HL-60 (cell line): ENCODE measurements at regions not wholly inside any gene's neighbourhood (a gene's known extent, or its start where the extent isn't known, plus 50 kb on each side); places are given as distances from the start of the nearest gene placed in this dataset.

ENCODE experiments used
- DNase-seq, 2 experiments: peaks; one replicate each; pipeline ENCODE4 v3.0.0-alpha.2; 2010 to 2020; ENCODE audit warnings: low read depth in 1 of 2, low spot score in 1 of 2
- H3K27ac ChIP-seq: fragments of 250-450 bp; sonication (Bioruptor Pico); replicated peaks from 2 replicates; pipeline ENCODE4 v1.5.1; 2020; ENCODE audit warnings: mild to moderate bottlenecking, moderate library complexity
- H3K27me3 ChIP-seq: fragments of 250-450 bp; sonication (Bioruptor Pico); 2 replicates; pipeline ENCODE4 v1.5.1; 2021; ENCODE audit warnings: mild to moderate bottlenecking, moderate library complexity; ENCODE audit not compliant: insufficient read depth, poor library complexity, severe bottlenecking
- H3K4me3 ChIP-seq: replicated peaks from 2 replicates; pipeline ENCODE4 v1.5.1; 2011; ENCODE audit warnings: mild to moderate bottlenecking, control low read depth, low read length; ENCODE audit not compliant: insufficient read depth
- GABPA ChIP-seq: IDR thresholded peaks from 2 replicates; pipeline ENCODE4 v1.6.1; 2012; ENCODE audit warnings: low read depth
- POLR2AphosphoS5 ChIP-seq: IDR thresholded peaks from 2 replicates; pipeline ENCODE4 v1.6.1; 2012; ENCODE audit warnings: low read depth
- SPI1 ChIP-seq: IDR thresholded peaks from 2 replicates; pipeline ENCODE4 v1.6.1; 2012; ENCODE audit warnings: low read depth, mild to moderate bottlenecking, borderline replicate concordance
- TF ChIP-seq, protein P1 (sequence below): IDR thresholded peaks from one replicate; pipeline ENCODE4 v1.5.1; 2011; ENCODE audit warnings: low read length, control low read depth, inconsistent platforms; ENCODE audit not compliant: insufficient read depth
- TF ChIP-seq, protein P2 (sequence below): IDR thresholded peaks from 2 replicates; pipeline ENCODE4 v1.6.1; 2012; ENCODE audit warnings: low read depth; ENCODE audit not compliant: insufficient replicate concordance

DNA sequence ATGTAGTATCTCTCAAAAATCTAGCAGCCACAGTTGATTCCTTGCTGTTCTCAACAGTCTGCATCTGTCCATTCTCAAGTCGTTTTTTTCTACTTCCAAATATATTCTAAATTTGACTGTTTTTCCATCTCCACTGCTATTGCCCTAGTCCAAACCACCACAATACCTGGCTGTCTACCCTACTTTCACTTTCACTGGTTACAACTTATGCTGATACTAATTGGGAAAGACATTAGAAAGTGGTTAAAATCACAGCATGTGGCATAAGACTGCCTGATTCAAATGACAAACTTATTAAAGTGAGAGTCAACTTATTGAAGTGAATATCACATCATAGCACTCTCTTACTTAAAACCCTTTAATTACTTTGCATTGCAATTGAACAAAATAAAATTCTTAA lies 72.6 kb downstream of the CHST2 start:
- Histone ChIP-seq H3K27me3 (peaks cover 4% of the 10 kb centered on the region), H3K27ac (no peak overlapping the region), H3K4me3 (no peak overlapping the region)
- TF ChIP-seq POLR2AphosphoS5: no peak
- TF ChIP-seq, protein P1, sequence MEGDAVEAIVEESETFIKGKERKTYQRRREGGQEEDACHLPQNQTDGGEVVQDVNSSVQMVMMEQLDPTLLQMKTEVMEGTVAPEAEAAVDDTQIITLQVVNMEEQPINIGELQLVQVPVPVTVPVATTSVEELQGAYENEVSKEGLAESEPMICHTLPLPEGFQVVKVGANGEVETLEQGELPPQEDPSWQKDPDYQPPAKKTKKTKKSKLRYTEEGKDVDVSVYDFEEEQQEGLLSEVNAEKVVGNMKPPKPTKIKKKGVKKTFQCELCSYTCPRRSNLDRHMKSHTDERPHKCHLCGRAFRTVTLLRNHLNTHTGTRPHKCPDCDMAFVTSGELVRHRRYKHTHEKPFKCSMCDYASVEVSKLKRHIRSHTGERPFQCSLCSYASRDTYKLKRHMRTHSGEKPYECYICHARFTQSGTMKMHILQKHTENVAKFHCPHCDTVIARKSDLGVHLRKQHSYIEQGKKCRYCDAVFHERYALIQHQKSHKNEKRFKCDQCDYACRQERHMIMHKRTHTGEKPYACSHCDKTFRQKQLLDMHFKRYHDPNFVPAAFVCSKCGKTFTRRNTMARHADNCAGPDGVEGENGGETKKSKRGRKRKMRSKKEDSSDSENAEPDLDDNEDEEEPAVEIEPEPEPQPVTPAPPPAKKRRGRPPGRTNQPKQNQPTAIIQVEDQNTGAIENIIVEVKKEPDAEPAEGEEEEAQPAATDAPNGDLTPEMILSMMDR: no peak
- TF ChIP-seq, protein P2, sequence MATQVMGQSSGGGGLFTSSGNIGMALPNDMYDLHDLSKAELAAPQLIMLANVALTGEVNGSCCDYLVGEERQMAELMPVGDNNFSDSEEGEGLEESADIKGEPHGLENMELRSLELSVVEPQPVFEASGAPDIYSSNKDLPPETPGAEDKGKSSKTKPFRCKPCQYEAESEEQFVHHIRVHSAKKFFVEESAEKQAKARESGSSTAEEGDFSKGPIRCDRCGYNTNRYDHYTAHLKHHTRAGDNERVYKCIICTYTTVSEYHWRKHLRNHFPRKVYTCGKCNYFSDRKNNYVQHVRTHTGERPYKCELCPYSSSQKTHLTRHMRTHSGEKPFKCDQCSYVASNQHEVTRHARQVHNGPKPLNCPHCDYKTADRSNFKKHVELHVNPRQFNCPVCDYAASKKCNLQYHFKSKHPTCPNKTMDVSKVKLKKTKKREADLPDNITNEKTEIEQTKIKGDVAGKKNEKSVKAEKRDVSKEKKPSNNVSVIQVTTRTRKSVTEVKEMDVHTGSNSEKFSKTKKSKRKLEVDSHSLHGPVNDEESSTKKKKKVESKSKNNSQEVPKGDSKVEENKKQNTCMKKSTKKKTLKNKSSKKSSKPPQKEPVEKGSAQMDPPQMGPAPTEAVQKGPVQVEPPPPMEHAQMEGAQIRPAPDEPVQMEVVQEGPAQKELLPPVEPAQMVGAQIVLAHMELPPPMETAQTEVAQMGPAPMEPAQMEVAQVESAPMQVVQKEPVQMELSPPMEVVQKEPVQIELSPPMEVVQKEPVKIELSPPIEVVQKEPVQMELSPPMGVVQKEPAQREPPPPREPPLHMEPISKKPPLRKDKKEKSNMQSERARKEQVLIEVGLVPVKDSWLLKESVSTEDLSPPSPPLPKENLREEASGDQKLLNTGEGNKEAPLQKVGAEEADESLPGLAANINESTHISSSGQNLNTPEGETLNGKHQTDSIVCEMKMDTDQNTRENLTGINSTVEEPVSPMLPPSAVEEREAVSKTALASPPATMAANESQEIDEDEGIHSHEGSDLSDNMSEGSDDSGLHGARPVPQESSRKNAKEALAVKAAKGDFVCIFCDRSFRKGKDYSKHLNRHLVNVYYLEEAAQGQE: no peak
- no peak for TF ChIP-seq GABPA
- no peak for TF ChIP-seq SPI1
- DNase-seq: no peak

DNA sequence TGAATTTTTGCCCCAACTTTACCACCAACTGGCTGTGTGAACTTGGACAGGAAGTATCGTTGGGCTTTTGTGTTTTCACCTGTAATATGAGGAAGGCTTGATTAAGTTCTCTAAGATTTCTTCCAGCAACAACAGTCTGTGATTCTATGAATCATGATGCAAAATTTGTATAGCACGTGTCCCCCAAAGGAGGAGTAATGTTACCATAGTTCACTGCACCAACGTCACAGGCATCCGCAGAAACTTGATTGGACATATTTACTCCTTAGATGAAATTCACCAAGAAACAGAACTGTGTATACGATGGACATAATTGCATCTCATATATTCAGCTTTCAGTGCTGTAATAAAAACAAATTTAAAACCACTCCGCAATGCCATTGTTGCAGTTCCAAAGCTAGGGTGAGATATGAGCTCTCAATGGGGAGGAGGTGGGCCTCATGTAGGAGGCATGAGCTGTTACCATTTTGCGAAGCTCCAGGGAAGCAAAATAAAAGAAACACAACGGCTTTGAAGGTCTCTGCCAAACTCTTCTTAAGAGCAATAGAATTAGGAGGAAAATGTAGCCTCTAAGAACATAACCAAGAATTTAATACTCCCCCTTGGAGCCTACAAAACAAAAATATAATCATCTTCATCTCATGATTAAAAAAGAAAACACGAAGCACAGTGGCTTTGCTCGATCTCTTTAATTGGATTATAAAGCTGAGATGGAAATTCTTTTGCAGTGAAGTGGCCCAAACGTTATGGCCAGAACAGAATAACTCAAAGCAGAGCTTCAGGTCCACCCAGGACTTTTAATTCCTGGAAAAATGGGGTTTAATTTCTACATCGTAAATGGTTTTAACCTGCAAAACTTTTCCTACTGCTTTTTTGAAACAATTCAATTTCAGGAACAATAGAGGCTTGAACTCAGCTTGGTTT lies 80.7 kb downstream of the CHST2 start:
- Histone ChIP-seq H3K27ac (no peak overlapping the region), H3K27me3 (no peaks in the 10 kb centered on the region), H3K4me3 (no peak overlapping the region)
- TF ChIP-seq SPI1 (no peak), GABPA (no peak), POLR2AphosphoS5 (no peak)
- TF ChIP-seq, protein P1: no peak
- TF ChIP-seq, protein P2: no peak
- DNase-seq: no peak

DNA sequence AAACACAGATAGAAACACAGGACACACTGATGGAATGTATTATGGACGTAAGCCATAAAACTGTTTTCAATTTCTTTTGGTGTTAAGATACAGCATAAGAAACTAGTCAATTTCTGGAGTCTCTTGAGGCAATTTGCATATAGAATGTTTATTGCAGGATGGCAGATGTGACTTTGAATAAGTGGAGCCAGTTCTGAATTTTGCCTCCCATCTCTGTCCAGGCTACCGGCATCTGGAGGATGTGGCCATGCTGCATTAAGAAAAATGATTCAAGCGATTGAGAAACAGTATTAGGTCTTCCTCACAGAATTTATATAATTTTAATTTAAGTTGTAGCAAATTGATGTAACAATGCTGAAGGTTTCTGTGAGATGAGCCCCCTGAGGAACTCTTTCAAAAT lies 81.5 kb downstream of the CHST2 start:
- no peaks in the 10 kb centered on the region for H3K27me3 ChIP-seq
- no peak overlapping the region for H3K27ac ChIP-seq
- no peak overlapping the region for H3K4me3 ChIP-seq
- no peak for DNase-seq
- TF ChIP-seq SPI1 (no peak), POLR2AphosphoS5 (no peak), GABPA (no peak)
- TF ChIP-seq, protein P1: no peak
- TF ChIP-seq, protein P2: no peak
